GM18505 (cell line): ENCODE measurements at regions not wholly inside any gene's neighbourhood (a gene's known extent, or its start where the extent isn't known, plus 50 kb on each side); places are given as distances from the start of the nearest gene placed in this dataset.

ENCODE experiments used
- ATAC-seq: cut with Tn5 transposase; IDR thresholded peaks from one replicate; pipeline ENCODE4 v1.9.1; 2021; ENCODE audit not compliant: unreplicated experiment
- POLR2A ChIP-seq: IDR thresholded peaks from 4 replicates; pipeline ENCODE4 v1.6.1; 2011; ENCODE audit warnings: borderline replicate concordance; ENCODE audit not compliant: insufficient read depth, insufficient read length; ENCODE audit errors: extremely low read depth

DNA sequence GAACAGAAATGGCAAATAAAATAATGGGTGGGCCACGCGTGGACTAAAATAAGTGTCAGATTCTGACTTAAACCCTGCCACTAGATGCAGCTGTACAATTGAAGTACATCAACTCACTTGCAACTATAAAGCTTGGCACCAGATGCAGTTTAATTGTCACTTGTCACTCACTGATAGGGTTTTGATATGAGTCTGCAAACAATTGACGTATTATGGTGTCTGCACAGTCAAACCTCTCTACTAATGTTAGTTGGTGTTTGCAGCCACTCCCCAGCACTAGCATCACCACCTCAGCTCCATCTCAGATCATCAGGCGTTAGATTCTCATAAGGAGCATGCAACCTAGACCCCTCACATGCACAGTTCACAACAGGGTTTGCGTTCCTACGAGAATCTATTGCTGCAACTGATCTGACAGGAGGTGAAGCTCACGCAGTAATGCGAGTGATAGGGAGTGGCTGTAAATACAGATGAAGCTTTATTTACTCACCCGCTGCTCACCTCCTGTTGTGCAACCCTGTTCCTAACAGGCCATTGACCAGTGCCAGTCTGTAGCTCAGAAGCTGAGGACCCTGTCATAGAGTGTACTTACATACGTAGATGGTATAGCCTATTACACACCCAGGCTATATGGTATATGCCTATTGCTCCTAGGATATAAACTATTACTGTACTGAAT, 72.1 kb upstream of the SEMA6A start:
- TF ChIP-seq POLR2A = no peak
- ATAC-seq = no peak

DNA sequence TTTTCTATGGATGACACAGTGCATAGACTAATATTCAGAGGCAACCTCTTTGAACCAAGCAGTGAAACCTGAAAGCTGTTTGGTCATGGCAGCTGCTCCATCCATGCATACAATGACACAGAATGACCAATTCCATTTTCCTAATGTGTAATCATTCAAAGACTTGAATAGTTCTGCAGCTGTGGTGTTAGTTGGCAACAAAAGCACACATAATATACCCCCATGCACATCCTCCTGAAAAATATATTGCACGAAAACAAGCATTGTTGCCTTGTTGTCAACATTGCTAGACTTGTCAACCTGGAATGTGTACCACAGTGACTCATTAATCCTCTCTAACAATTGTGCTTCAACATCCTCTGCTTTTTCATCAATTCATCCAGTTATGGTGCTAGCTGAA, 71.0 kb upstream of the SEMA6A start:
- ATAC-seq = peak; percentile 80
- TF ChIP-seq POLR2A = no peak

DNA sequence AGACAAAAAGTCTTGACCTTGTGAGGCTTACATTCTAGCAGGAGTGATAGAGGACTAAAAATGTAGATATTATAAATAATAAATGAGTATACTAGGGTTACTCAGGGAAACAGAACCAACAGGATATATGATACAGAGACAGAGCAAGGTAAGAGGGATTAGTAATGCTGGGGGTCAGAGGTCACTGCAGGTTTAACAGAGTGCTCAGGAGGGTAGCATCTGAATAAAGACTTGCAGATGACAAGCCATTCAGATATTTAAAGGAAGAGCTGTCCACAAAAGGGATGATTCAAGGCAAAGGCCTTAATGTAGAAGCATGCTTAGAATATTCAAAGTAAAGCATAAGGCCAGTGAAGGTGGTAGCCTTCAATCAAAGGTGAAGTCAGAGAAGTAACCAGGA, 65.6 kb upstream of the SEMA6A start:
- ATAC-seq = no peak

DNA sequence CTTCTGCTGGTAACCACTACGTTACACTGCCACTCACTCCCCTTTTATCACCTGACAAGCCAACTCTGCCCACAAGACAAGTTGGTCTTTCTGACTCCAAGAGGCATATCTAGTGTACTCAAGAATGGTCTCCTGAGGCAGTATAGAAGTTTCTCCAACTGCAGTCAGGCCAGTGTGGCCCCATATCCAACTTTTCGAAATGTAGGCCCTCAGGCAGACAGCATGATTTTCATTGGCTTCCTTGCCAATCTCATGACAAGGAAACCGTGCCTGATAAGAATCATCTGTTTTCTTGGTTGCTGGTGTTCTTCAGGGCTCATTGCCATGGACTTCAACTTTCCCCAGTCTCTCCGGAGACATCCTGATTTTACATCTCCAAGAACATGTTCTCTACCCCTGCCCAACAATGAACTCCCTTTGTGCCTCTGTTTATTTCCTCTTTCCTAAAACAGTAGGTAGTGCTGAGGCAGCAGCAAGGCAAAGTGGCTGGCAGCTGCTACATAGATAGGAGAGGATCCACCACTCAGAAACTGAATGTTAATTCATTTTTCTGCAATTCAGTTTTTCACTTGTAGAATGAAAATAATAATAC, 62.6 kb upstream of the SEMA6A start:
- ATAC-seq = no peak
- no peak for TF ChIP-seq POLR2A

More for the DNA sequence above, 65.6 kb upstream of the SEMA6A start:
- TF ChIP-seq POLR2A = no peak

DNA sequence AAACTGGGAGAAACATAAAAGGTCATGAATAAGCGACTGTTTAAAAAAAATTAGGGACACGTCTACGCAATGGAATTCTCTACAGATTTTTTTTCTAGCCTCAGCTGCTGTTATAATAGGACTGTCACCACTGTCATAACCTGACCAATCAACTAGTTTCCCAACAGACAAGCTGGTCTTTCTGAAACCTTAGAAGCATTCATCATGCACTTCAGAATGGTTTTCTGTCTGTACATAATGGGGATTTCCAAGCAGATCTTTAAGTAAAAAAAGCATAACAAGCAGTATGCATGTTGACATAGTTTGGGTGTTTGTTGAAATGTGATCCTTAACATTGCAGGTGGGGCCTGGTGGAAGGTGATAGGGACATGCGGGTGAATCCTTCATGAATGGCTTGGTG, 58.3 kb upstream of the SEMA6A start:
- TF ChIP-seq POLR2A = no peak
- no peak for ATAC-seq

DNA sequence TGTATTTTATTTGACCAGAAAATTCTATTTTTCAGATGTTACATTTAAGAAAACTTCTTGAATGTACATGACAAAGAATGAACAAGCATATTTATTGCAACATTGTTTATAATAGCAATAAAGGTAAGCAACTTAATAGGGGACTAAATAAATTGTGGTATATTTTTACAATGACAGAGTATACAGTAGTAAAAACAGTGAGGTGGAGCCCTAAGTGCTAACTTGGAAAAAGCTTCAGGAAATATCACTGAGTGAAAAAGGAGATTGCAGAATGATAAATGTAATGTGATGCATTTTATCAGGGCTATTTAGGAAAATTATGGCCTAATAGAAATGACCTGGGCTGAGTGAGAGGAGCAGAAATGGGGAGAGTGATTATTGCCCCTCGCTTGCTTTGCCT, 56.5 kb upstream of the SEMA6A start:
- no peak for ATAC-seq
- TF ChIP-seq POLR2A = no peak

DNA sequence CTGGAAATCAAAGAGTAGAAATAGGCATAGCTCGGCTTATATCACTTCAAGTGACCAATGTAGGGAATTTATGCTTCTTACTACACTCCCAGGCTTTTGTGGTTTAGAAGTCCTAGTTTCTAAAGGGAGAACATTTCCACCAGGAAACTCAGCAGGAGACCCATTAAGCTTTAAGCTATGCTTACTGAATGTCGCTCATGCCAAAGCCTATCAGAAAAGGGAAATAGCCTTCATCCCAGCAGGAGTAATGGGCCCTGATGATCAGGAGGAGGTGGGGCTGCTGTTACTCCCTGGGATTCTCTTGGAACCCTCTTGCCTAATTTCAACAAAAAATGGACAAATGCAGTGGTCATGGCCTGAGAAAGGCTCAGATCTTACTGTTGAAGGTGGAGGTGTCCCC, 54.5 kb upstream of the SEMA6A start:
- no peak for TF ChIP-seq POLR2A
- ATAC-seq = no peak

DNA sequence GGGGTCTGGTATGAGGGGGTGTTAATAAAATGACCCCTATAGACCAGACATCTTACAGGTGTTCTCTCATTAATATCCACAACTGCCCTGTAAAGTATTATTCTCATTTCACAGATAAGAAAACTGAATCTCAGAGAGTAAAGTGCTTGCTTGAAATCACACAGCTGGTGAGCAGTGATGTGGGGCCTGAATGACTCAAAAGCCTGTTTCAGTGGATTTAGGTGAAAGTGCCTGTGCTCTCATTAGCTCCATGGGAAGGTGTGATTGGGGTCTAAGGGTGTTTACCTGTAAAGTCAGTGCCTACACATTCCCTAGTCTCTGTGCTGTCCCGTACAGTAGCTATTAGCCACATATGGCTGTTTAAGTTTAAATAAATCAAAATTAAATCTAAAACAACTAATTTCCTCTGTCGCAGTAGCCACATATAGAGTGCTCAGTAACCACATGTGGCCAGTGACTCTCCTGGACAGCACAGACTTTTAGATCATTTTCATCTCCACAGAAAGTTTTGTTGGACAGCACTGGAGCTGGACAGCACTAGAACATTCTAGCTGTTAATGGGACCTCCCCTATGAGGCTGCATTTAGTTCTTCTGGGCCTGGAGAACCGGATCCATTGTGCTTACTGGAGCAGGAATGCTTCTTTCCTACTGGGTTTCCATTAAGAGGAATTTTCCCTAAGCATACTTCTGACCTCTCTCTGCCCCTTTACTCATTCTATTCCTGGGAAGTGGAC, 52.5 kb upstream of the SEMA6A start:
- peak; percentile 73 for ATAC-seq
- no peak for TF ChIP-seq POLR2A

DNA sequence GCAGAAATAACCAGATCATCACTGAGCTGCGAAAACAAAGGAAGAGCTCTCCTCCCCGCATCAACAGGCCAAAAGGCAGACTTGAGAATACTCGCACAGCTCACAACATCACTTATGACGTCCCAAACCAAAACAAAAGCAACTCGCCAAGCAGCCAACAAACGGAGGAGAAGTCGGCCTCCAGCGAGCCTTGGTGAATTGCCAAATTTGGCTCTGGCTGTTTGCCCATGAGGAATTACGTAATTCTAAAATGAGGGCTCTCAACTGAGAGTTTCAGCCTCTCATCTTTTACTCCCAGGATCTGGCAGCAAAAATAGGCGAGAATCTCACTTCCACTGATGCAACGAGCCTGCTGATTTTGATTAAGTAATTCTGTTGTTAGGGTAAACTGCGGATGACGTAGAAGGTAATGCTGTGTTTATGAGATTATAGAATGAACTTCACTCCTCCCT, 51.7 kb upstream of the SEMA6A start:
- TF ChIP-seq POLR2A = no peak
- ATAC-seq = no peak
